ENCODE measurements at regions not wholly inside any gene's neighbourhood (a gene's known extent, or its start where the extent isn't known, plus 50 kb on each side); places are given as distances from the start of the nearest gene placed in this dataset.
"Not testable (repeated sequence)": the region's sequence is repeated elsewhere in the genome, so short reads cannot be mapped to it uniquely, and the experiment has no call there.

DNA sequence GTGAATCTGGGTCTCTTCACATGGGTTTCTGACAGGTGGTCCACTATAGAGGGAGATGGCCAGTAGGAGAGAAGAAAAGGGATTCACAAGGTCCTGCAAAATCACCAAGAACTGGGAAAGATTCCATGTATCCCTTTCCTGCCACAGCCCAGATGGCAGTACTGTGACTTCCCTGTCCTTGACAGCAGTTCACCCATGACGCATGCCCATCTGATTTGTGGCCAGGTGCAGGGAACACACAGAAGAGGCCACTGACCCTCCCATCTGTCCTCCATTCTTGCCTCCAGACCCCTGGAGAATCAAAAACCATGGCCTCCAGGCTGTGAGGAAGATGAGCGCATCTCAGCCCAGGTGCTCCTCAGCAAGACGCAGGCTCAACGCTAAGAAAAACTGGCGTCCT is 183.1 kb upstream of the RREB1 start:
- no peak for DNase-seq

DNA sequence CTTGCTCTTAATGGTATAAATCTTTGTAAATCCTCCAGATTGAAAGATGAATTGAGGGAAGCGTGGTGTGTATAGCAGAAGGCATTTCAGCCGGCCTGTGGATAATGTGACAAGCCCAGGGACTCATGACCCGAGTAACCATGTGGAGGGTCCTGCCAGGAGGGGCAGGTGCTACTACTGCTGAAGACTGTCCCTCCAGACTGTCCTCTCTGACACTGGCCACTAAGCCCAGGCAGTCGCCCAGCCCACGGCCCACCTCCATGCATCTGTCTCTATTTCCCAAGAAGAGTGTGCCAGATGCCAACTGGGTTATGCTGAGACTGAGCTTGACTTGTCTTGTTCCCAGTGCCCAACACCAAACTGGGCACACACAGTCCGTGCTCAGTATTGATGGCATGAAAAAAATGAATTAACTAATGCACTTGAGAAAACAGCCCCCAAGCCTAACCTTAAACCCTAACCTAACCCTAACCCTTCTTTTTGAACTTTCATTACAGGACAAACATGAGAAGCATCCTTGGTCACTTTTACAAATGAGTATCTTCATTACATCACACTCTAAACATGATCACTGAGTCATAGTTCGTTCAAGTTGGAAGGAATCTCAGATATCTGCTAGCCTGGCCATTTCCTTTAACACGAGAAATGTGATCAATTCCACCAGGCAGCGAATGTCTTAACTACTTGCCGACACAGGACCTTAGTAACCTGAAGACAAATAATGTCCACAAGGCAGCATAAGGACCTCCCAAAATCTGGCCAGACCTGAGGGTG is 182.2 kb upstream of the RREB1 start:
- DNase-seq: no peak

DNA sequence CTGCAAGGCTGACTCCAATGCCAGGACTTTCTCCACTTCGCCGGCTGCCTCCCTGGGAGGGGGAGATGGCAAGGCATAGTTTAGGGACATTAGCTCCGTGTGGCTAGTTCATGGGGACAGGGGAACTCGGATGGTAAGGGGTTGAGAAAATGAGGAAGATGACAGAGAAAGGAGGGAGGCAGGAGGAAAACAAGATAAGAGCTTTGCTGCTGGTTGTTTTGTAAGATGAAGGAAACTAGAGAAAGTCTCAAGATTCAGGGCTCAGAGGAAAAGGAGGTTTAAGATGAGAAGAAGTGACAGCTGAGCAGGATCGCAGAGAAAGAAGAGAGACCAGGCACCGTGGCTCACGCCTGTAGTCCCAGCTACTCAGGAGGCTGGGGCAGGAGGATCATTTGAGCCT is 180.9 kb upstream of the RREB1 start:
- DNase-seq: no peak

DNA sequence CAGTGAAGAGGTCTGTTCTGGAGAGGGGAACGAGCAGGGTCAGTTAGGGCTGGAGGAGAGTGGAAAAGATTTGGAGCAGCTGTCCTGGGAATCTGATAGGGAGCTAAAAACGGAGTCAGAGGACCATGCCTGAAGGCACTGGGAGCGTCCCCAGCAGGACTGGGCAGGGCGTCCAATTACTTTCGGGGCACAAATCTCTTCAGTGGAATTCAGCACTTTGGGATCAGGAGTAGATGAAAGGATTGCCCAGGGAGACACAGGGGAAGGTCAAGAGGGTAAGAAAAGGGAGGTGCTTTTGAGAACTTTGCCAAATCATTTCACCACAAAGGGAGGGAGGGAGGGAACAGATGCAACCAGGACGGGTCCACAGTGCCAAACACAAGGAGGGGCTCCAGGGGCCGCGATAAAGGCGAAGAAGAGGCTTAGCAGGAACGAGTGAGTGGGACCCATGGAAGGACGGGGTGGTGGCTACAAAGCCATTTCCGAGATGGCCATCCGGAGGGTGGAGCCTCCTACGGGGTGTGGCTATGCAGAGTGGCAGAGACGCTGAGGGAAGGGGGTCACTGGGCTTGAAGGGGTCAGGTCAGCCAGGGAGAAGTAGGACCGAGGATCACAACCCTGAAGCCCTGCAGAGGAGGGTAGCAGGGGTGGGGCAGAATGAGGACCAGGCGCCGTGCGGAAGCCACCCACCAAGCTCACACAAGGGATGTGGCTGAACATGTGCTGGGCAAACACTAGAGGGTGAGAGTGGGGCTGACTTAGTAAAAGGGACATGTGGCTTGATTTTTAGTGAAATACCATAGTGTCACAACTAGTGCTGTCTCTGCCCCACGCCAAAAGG is 180.0 kb upstream of the RREB1 start:
- DNase-seq: no peak

DNA sequence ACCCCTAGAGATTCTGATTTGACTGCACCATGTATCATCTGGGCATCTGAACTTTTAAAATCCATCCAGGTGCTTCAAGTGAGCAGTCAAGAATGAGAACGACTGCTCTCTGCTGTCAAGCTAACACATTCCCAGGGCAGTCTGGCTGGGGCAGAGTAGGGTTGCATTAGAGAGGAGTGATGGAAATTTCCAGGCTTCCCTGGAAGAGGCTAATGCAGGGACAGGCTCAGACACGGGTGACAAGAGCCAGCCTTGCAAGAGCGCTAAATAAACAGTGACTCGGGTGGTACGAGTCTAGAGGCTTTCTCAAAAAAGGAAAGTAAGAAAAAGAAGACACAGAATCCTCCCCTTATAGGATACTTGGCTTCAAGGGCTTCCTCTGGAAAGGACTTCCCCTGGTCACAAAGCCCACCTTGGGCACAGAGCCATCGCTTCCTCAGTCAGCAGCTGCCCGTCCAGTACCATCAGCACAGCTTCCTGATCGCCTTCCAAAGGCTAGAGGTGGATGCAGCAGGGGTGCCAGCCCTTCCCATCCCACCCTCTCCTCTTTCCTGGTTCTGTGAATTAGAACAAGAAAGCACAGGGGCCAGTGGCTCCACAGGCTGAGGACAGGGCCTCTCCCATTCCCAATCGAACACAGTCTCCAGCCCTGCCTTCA is 177.4 kb upstream of the RREB1 start:
- no peak for DNase-seq

DNA sequence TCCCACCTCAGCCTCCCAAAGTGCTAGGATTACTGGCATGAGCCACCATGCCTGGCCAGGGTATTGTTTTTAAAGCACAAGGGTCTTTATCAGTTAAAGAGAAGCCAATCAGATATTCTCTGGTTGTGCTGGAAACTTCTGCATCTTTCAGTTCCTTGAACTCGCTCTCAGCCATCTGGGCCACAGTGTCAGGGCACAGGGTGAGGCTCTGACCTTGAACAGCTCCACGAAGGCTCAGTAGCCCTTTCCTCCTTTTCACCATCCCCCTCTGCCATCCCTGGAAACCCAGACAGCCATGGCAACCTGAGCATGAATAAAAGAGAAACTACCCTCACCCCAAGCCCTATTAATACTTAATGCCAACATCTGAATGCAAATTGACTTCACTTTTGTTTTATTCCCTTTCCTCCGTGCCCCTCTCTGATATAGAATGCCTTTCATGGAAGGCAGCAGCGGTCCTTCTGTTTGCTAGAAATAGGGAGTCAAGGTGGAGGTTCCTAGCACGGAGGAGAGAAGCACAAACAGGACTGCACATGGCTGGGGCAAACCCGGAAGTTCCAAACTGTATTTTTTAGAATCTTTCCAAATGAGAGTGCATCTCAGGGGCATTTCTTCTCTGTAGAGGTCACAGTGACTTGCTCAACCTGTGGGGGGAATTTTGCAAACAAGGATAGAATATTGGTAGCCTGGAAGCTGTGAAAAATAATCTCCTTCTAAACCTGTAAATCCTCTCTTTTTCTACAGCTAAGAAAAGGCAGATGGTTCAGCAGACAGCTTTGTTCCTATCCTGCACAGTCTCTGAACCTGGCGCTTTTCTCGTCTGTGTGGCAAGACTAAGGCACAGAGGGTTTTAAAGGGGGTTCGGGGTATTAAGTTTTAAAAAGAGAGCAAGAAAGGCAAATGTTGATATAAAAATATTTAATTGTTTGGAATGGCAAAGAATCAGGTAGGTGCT is 176.4 kb upstream of the RREB1 start:
- no peak for DNase-seq

DNA sequence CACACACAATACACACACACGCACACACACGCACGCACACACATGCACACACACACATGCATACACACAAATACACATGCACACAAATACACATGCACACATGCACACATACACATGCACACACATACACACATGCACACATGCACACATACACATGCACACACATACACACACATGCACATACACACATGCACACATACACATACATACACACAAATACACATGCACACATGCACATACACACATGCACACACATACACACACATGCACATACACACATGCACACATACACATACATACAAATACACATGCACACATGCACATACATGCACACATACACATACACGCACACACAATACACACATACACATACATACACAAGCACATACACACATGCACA is 175.4 kb upstream of the RREB1 start:
- no peak for DNase-seq

DNA sequence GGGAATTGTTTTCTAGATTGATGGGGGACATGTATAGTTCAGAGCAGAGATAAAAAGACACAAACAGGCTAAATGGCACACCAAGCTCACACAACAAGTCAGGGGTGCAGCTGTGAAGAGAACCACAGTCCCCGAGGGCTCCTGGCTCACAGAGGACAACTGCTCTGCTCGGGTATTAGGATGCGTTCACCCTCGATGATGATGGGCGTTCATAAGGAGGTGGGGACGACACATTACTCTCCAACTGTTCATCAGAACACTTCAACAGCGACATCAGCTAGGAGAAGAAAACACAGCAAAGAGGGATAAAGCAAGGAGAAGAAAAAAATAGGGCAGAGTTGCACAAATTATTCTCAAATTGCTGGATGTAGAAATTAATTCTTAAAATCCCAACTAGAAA is 174.8 kb upstream of the RREB1 start:
- DNase-seq: no peak

DNA sequence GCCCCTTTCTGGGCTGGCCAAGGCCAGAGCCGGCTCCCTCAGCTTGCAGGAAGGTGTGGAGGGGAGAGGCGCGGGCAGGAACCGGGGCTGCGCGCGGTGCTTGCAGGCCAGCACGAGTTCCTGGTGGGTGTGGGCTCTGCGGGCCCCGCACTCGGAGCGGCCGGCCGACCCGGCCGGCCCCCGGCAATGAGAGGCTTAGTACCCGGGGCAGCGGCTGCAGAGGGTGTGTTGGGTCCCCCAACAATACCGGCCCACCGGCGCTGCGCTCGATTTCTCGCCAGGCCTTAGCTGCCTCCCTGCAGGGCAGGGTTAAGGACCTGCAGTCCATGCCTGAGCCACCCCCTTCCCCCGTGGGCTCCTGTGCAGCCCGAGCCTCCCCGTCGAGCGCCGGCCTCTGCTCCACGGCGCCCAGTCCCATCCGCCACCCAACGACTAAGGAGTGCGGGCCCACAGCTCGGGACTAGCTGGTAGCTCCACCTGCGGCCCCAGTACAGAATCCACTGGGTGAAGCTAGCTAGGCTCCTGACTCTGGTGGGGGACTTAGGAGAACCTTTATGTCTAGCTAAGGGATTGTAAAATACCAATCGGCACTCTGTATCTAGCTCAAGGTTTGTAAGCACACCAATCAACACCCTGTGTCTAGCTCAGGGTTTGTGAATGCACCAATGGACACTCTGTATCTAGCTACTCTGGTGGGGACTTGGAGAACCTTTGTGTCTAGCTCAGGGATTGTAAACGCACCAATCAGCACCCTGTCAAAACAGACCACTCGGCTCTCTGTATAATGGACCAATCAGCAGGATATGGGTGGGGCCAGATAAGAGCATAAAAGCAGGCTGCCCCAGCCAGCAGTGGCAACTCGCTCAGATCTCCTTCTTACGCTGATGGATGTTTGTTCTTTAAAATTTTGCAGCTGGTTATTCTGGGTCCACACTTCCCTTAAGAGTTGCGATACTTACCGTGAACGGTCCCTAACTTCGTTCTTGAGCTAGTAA is 167.4 kb upstream of the RREB1 start:
- no peak for DNase-seq

DNA sequence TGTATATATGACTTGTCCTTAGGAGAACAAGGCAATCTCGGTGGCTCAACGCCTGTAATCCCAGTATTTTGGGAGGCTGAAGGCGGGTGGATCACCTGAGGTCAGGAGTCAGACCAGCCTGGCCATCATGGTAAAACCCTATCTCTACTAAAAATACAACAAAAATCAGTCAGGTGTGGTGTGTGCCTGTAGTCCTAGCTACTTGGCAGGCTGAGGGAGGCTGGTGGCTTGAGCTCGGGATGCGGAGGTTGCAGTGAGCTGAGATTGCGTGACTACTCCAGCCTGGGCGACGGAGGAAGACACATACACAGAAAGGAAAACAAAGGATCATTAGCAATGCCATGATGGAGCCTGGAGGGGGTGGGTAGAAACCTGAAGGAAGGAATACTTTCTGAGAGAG is 166.6 kb upstream of the RREB1 start:
- DNase-seq: no peak

DNA sequence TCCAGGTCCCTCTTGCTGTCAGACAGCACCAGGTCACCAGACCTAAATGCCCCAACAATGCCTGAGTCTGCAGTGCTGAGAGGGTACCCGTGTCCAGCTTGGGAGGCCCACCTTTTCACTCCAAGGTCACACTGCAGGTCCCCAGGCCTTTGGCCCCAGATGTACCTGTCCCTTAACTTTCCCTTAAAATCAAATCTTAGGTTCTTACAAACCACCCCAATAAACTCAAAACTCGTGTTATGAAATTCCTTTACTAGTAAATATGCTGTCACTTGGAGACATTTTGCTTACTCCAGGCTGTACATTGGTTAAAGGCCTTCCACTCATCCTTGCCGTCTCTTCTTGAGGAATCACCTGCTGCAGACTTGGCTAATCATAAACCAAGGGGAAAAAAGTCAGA is 165.7 kb upstream of the RREB1 start:
- no peak for DNase-seq

DNA sequence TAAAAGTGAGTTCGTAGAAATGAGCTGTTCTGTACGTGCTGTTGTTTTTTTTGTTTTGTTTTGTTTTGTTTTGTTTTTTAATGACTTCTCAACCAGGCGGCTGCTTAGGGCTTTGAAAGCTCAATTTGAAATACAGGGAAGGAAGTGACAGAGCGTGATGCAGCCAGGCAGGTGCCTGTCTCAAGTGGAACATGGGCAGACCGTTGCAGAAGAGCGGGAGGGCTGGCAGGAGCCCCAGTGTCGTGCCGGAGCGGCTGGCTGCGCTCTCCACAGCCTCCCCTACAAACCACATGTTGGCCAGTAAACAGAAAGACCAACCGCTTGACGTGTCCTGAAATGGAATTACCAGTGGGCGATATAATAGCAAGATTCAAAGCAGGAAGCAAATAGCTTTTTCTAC is 164.9 kb upstream of the RREB1 start:
- no peak for DNase-seq

DNA sequence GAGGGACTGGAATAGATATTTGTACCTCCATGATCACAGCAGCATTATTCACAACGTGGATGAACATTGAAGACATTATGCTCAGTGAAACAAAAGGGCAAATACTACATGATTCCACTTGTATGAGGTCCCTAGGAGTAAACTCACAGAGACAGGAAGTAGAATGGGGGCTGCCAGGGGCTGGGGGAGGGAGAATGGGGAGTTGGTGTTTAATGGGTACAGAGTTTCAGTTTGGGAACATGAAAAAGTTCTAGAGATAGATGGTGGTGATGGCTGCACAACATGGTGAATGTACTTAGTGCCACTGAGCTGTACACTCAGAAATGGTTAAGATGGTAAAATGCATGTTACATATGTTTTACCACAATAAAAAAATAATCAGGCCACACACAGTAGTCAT is 164.3 kb upstream of the RREB1 start:
- no peak for DNase-seq

DNA sequence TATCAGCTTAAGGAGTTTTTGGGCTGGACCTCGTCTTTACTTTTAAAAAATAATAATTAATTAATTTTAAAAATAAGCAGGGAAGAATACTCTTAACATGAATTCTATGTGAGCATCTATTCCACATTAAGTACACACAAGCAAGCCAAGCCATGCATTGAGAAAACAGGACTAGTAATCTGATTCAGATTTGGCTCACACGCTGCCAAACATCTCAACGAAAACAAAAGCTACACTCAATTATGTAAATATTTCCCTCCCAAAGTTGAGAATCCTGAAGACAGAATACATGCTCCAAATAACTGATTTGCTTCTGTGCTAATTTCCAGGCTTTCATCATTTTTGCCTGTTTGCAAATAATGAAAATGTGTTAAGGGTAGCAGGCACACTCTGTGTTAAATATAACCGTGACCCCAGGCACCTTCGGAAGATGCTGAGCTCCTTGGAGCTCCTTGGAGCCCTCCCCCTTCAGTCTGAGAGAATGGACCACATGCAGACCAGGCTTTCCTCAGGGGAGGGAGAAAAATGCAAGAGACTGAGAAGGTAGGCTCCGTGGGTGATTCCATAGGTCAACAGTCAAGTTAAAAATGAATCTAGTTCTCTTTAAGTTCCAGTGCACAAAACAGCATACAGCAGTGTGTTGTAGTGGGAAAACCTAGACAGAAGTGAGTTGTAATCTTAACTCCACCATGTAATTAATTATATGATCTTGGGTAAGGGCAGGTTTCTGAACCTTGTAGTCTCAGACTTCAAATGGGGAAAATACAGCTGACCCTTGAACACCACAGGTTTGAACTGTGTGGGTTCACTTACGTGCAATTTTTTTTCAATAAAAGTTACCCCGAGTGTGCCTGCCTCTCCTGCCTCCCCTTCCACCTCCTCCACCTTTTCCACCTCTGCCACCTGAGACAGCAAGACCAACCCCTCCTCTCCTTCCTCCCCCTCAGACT is 161.3 kb upstream of the RREB1 start:
- no peak for DNase-seq

DNA sequence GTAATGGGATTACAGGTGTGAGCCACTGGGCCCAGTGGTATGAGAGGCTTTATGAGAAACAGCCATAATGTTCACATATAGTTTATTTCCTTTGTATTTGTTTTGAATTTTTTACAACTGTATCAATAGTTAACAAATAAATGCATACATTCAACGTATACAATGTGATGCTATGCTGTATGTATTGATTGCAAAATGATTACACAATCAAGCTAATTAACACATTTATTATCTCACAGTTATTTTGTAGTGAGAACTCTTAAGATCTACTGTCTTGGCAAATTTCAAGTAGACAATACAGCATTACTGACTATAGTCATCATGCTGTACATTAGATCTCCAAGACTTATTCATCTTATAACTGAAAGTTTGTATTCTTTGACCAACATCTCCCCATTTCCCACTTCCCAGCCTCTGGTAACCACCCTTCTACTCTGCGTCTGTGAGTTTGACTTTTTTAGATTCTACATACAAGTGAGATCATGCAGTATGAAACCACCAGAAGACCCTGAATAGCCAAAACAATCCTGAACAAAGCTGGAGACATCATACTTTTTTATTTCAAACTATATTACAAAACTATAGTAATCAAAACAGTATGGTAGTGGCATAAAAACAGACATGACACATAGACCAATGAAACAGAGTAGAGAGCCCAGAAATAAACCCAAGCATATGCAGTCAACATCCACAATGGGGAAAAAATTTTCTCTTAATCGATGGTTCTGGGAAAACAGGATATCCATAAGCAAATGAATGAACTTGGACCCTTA is 157.2 kb upstream of the RREB1 start:
- DNase-seq: no peak

DNA sequence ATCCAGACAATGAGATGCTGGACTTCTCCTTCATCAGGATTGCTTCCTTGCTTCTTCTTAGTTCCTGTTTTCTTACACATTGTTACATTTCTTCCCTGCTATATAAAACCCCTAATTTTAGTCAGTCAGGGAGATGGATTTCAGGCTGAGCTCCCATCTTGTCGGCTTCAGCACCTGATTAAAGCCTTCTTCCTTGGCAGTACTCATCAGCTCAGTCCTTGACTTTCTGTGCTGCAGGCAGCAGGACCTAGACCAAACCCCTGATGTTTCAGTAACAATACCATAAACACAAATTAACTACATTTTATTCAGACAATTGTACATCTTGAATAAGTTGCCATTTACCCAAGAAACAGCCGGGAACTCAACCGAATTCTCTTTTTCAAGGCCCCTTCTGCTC is 156.4 kb upstream of the RREB1 start:
- no peak for DNase-seq

DNA sequence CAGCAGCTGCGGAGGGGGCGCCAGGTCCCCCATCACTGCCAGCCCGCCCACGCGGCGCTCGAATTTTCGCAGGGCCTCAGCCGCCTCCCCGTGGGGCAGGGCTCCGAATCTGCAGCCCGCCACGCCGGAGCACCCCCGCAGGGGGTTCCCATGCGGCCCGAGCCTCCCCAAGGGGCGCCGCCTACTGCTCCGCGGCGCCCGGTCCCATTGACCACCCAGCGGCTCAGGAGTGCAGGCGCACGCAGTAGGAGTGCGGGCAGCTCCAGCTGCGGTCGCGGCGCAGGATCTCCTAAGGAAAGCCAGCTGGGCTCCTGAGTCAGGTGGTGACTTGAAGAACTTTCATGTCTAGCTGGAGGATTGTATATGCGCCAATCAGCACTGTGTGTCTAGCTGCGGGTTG is 155.3 kb upstream of the RREB1 start:
- no peak for DNase-seq

DNA sequence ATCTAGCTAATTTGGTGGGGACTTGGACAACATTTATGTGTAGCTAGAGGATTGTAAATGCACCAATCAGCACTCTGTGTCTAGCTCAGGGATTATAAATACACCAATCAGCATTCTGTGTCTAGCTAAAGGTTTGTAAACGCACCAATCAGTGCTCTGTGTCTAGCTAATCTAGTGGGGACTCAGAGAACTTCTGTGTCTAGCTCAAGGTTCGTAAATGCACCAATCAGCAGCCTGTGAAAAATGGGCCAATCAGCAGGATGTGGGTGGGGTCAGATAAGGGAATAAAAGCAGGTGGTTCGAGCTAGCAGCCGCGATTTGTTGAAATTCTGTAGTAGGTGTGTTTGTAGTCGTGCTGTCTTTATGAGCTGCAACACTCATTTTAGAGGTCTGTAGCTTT is 154.8 kb upstream of the RREB1 start:
- DNase-seq: not testable (repeated sequence)

DNA sequence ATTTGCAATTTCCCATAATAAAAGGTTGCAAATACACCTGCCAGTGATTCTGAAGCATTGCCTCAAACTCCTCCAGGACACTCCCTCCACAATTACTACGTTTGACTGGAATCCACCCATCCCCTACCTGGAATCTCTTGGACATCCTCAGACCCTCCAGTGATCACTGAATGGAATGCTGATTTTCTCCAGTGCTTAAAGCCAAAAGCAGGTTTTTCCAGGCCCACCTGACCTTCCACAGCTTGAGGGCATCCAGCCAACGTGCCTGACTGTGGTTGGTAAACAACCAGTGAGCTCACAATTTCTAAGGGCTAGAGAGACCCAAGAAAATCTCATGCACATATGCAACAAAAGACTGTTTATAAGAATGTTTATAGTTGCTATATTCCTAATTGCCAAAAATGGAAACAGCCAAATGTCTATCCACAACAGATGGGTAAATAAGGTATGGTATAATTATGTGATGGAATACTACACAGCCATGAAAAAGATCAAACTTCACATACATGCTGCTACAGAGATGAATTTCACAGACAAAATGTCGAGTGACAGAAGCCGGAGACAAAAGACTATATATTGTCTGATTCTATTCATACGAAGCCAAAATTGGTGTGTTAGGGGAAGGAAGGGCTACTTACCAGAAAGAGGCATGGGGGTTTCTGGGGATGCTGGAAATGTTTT is 147.1 kb upstream of the RREB1 start:
- DNase-seq: no peak
